MCF 10A (cell line): ENCODE measurements at regions not wholly inside any gene's neighbourhood (a gene's known extent, or its start where the extent isn't known, plus 50 kb on each side); places are given as distances from the start of the nearest gene placed in this dataset.
A peak's percentile ranks its signal among the peaks of the same experiment; 100 is the strongest.

Source experiments
- BruUV-seq: library from RNA; stranded (reverse); fragments of 400-500 nt; replicated peaks from 2 replicates; lab custom pipeline; 2021; lab: Mats Ljungman, UMichigan
- CTCF ChIA-PET: fragments of 300-600 bp; sonication (Branson Sonifier 250); formaldehyde crosslinking; extraction: SDS; loops from one replicate; lab custom pipeline; 2021; ENCODE audit warnings: antibody characterized with exemption, inconsistent platforms; lab: Yijun Ruan, JAX
- POLR2A ChIA-PET: fragments of 300-600, 350-650 bp; sonication (Branson Sonifier 250); formaldehyde crosslinking; extraction: SDS; loops from one replicate; lab custom pipeline; 2020; ENCODE audit warnings: antibody characterized with exemption, inconsistent platforms; lab: Yijun Ruan, JAX
- DNase-seq: peaks from one replicate; pipeline ENCODE4 v3.0.0-alpha.2; 2018; ENCODE audit not compliant: unreplicated experiment
- H3K27ac Mint-ChIP-seq: one replicate; pipeline ENCODE4 v1.8.0; 2022; ENCODE audit warnings: mild to moderate bottlenecking, low read depth, mixed read lengths; ENCODE audit not compliant: unreplicated experiment
- H3K27me3 Mint-ChIP-seq: one replicate; pipeline ENCODE4 v1.8.0; 2022; ENCODE audit warnings: mixed read lengths; ENCODE audit not compliant: insufficient read depth, unreplicated experiment
- H3K36me3 Mint-ChIP-seq: one replicate; pipeline ENCODE4 v1.8.0; 2022; ENCODE audit warnings: mild to moderate bottlenecking, moderate library complexity, mixed read lengths; ENCODE audit not compliant: insufficient read depth, unreplicated experiment
- H3K4me1 Mint-ChIP-seq: one replicate; pipeline ENCODE4 v1.8.0; 2022; ENCODE audit warnings: mixed read lengths; ENCODE audit not compliant: insufficient read depth, unreplicated experiment
- H3K4me3 Mint-ChIP-seq: one replicate; pipeline ENCODE4 v1.8.0; 2022; ENCODE audit warnings: mild to moderate bottlenecking, moderate library complexity, mixed read lengths; ENCODE audit not compliant: unreplicated experiment
- H3K9me3 Mint-ChIP-seq: one replicate; pipeline ENCODE4 v1.8.0; 2022; ENCODE audit warnings: mixed read lengths; ENCODE audit not compliant: unreplicated experiment
- intact Hi-C: fragments of 100-400 bp; cut with micrococcal nuclease; formaldehyde crosslinking; loops from 2 replicates; pipeline ENCODE4 v1.14.1; 2022
- TF ChIP-seq, protein P1 (sequence below): fragments of 200-600 bp; IDR thresholded peaks from one replicate; pipeline ENCODE4 v1.8.0; 2022; ENCODE audit warnings: antibody characterized with exemption, mild to moderate bottlenecking; ENCODE audit not compliant: unreplicated experiment

DNA sequence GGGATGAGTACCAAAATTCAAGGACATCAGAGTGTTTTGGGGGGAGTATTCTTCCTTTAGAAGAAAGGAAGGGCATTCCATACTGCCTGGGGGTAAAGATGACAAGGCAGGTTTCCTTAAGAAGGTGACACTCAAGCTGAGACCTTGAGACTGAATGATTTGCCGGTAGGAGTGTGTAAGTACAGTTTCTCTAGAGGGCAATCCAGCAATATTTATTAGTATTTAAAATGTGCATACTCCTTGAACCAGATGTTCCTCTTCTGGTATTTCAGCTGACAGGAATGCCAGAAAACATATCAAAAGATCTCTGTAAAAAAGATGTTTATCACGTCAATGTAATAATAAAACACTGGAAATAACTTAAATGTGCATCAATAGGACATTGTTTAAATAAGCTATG, 106.4 kb upstream of the TMCC3 start:
- Mint-ChIP-seq H3K27ac (no peak overlapping the region), H3K36me3 (no peaks in the 10 kb centered on the region), H3K27me3 (no peaks in the 10 kb centered on the region), H3K4me3 (no peak overlapping the region), H3K4me1 (peaks cover 10% of the 10 kb centered on the region), H3K9me3 (no peaks in the 10 kb centered on the region)
- no TSS peak for BruUV-seq
- ChIA-PET POLR2A (no interaction called here), CTCF (interaction anchor here (0.7 to 0.9 kb wide), 2 partner anchors 31 to 210 kb away, joined by 3 read pairs; no protein-coding TSS in a partner anchor)
- TF ChIP-seq, protein P1, sequence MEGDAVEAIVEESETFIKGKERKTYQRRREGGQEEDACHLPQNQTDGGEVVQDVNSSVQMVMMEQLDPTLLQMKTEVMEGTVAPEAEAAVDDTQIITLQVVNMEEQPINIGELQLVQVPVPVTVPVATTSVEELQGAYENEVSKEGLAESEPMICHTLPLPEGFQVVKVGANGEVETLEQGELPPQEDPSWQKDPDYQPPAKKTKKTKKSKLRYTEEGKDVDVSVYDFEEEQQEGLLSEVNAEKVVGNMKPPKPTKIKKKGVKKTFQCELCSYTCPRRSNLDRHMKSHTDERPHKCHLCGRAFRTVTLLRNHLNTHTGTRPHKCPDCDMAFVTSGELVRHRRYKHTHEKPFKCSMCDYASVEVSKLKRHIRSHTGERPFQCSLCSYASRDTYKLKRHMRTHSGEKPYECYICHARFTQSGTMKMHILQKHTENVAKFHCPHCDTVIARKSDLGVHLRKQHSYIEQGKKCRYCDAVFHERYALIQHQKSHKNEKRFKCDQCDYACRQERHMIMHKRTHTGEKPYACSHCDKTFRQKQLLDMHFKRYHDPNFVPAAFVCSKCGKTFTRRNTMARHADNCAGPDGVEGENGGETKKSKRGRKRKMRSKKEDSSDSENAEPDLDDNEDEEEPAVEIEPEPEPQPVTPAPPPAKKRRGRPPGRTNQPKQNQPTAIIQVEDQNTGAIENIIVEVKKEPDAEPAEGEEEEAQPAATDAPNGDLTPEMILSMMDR = no peak
- intact Hi-C loops = loop anchor here (10.0 kb wide), 1 partner anchor 612 kb away; the partner anchor contains the start of gene PLXNC1
- DNase-seq = no peak

DNA sequence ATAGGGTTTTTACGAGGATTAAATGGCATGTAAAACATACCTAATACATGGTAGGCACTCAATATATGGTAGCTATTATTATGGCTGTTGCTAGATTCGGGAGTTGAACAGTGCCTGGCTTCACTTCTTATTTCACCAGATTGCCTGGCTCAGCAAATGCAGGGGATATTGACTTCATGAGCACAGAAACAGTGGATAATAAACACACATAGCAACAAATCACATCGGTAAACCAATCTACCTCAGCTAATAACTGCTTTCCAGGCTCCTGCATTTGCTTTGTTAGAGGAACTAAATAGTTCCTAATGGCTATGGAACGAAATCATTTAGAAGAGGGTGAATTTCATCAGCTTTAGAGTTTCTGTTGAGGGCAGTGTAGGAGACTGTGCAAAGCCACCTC, 105.2 kb upstream of the TMCC3 start:
- Mint-ChIP-seq H3K27ac (no peak overlapping the region), H3K36me3 (no peaks in the 10 kb centered on the region), H3K9me3 (no peaks in the 10 kb centered on the region), H3K27me3 (no peaks in the 10 kb centered on the region), H3K4me3 (no peak overlapping the region), H3K4me1 (peaks cover 6% of the 10 kb centered on the region)
- ChIA-PET CTCF (interaction anchor here (0.8 to 4.3 kb wide), 6 partner anchors 8 to 621 kb away, joined by 3 to 19 read pairs (median 3); no protein-coding TSS in a partner anchor), POLR2A (interaction anchor here (0.6 kb wide), 1 partner anchor 1260 kb away, joined by 4 read pairs; no protein-coding TSS in a partner anchor)
- no peak for DNase-seq
- TF ChIP-seq, protein P1 = no peak
- intact Hi-C loops = loop anchor here (10.0 kb wide), 1 partner anchor 611 kb away; the partner anchor contains the start of gene PLXNC1
- BruUV-seq = no TSS peak

DNA sequence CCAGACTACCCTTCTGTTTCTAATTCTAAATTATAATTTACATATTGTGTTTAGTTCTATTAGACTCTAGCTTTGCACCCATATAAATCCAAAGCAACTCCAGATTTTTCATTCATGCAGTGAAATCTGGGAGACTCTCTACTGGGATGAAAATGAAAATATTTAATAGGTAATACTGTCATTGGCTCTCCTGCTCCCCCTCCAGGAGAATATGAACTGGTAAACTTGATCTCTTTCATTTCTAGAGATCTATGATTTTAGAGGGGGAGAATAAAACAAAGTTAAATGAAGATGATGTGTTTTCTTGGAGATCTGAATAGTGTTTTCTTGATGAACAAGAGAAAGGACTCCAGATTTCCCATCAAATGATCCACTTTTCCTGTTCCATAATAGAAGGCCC, 104.3 kb upstream of the TMCC3 start:
- Mint-ChIP-seq H3K27ac (no peak overlapping the region), H3K9me3 (no peaks in the 10 kb centered on the region), H3K27me3 (no peaks in the 10 kb centered on the region), H3K36me3 (no peaks in the 10 kb centered on the region), H3K4me1 (peaks cover 12% of the 10 kb centered on the region), H3K4me3 (no peak overlapping the region)
- TF ChIP-seq, protein P1 = peak; percentile 13
- intact Hi-C loops = loop anchor here (10.0 kb wide), 1 partner anchor 610 kb away; the partner anchor contains the start of gene PLXNC1
- DNase-seq = no peak
- ChIA-PET CTCF (interaction anchor here (1.0 to 4.3 kb wide), 4 partner anchors 9 to 620 kb away, joined by 3 to 19 read pairs (median 6); no protein-coding TSS in a partner anchor), POLR2A (no interaction called here)
- no TSS peak for BruUV-seq

DNA sequence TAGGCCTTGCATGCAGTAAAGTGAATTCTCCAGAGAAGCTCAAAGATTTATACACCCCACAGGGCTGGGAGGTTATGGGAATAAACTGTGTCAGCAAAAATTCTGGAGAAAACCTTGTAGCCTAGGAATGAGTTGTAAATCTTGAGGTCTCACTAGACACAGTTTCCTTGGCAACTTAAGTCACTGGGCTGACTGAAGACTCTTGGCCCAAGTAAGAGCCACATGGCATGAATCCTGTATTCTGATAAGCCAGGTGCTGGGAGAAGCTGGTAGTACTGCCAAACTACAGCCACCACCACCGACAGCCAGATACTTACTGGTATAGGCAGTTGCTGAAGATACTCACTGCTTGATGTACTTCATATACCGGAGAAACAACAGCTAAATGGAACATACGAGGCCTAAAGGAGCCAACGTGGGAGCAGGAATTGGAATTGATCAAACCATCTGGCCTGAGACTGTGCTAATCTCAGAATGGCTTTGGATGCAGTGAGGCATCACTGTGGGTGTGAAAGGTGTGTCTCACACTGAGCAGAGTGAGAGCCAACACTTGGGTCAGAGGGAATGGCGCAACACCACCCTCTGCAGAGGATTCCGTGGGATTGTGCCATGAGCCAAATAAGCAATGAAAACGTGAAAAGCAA, 102.8 kb upstream of the TMCC3 start:
- no peak overlapping the region for H3K27ac Mint-ChIP-seq
- no TSS peak for BruUV-seq

More for the DNA sequence above, 102.8 kb upstream of the TMCC3 start:
- CTCF ChIA-PET = interaction anchor here (0.6 to 4.3 kb wide), 15 partner anchors 9 to 619 kb away, joined by 3 to 19 read pairs (median 4); no protein-coding TSS in a partner anchor
- Mint-ChIP-seq H3K4me3 (no peak overlapping the region), H3K36me3 (no peaks in the 10 kb centered on the region), H3K4me1 (peaks cover 13% of the 10 kb centered on the region), H3K27me3 (no peaks in the 10 kb centered on the region), H3K9me3 (no peaks in the 10 kb centered on the region)
- POLR2A ChIA-PET = no interaction called here
- intact Hi-C loops = loop anchor here (1.0 to 10.0 kb wide), 3 partner anchors 150 to 608 kb away; partner anchors contain the start of gene PLXNC1
- DNase-seq = peak; percentile 70
- TF ChIP-seq, protein P1 = no peak
